Activated CD8-positive, alpha-beta T cell treated with anti-CD3 and anti-CD28 coated beads for 36 hours (primary cell): ENCODE measurements at regions not wholly inside any gene's neighbourhood (a gene's known extent, or its start where the extent isn't known, plus 50 kb on each side); places are given as distances from the start of the nearest gene placed in this dataset.
"Not testable (repeated sequence)": the region's sequence is repeated elsewhere in the genome, so short reads cannot be mapped to it uniquely, and the experiment has no call there.

Experiments used
- ATAC-seq: fragments of 200-7000 bp; cut with Tn5 transposase; one replicate; pipeline ENCODE4 v1.10.0; 2021; ENCODE audit warnings: mild to moderate bottlenecking, moderate library complexity
- CTCF ChIA-PET: fragments of 350-600 bp; sonication (Branson Sonifier 250); formaldehyde crosslinking; loops from one replicate; lab custom pipeline; 2021; ENCODE audit warnings: antibody characterized with exemption; lab: Charles Lee
- POLR2A ChIA-PET: fragments of 350-600 bp; sonication (Branson Sonifier 250); formaldehyde crosslinking; loops from one replicate; lab custom pipeline; 2021; ENCODE audit warnings: antibody characterized with exemption; lab: Charles Lee
- DNase-seq: peaks from one replicate; pipeline ENCODE4 v3.0.0-alpha.2; 2020
- H3K27ac Mint-ChIP-seq: one replicate; pipeline ENCODE4 v1.8.0; 2021; ENCODE audit warnings: mild to moderate bottlenecking, mixed read lengths
- H3K27me3 Mint-ChIP-seq: one replicate; pipeline ENCODE4 v1.8.0; 2021; ENCODE audit warnings: mixed read lengths
- H3K36me3 Mint-ChIP-seq: one replicate; pipeline ENCODE4 v1.8.0; 2021; ENCODE audit warnings: low read depth, mixed read lengths
- H3K4me1 Mint-ChIP-seq: one replicate; pipeline ENCODE4 v1.8.0; 2021; ENCODE audit warnings: low read depth, mixed read lengths
- H3K4me3 Mint-ChIP-seq: one replicate; pipeline ENCODE4 v1.8.0; 2021; ENCODE audit warnings: mild to moderate bottlenecking, moderate library complexity, mixed read lengths
- H3K9me3 Mint-ChIP-seq: one replicate; pipeline ENCODE4 v1.8.0; 2021; ENCODE audit warnings: mixed read lengths
- intact Hi-C: fragments of 100-400 bp; cut with micrococcal nuclease; formaldehyde crosslinking; loops from one replicate; pipeline ENCODE4 v1.10.0; 2022
- TF ChIP-seq, protein P1 (sequence below): fragments of 200-600 bp; IDR thresholded peaks from one replicate; pipeline ENCODE4 v1.8.0; 2022; ENCODE audit warnings: antibody characterized with exemption, mild to moderate bottlenecking

DNA sequence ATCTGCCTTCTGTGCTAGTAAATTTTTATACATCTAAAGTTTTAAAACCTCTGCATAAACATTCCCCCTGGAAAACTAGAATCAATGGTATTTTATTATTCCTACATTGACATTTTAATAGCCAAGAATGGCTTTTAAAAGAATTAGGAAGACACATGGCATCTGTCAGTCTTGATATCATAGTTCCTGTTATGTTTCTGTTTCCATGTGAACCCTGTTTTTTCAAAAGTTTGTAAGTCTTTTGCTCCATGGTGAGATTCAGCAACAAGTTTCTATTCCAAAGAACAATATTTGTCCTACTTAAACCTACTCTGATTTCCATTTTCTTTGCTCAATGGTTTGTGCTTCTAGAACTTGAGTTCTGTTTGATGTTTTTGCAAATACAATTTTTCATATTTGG is 95.2 kb downstream of the PLEKHG1 start:
- intact Hi-C loops: no loop called here
- DNase-seq (no peak), ATAC-seq (no peak)
- Mint-ChIP-seq H3K9me3 (no peaks in the 10 kb centered on the region), H3K4me1 (no peaks in the 10 kb centered on the region), H3K27me3 (no peaks in the 10 kb centered on the region), H3K4me3 (no peak overlapping the region), H3K27ac (no peak overlapping the region), H3K36me3 (no peaks in the 10 kb centered on the region)
- ChIA-PET CTCF (interaction anchor here (1.0 to 2.4 kb wide), 5 partner anchors 9 to 277 kb away, joined by 3 to 20 read pairs (median 4); no protein-coding TSS in a partner anchor), POLR2A (no interaction called here)
- TF ChIP-seq, protein P1, sequence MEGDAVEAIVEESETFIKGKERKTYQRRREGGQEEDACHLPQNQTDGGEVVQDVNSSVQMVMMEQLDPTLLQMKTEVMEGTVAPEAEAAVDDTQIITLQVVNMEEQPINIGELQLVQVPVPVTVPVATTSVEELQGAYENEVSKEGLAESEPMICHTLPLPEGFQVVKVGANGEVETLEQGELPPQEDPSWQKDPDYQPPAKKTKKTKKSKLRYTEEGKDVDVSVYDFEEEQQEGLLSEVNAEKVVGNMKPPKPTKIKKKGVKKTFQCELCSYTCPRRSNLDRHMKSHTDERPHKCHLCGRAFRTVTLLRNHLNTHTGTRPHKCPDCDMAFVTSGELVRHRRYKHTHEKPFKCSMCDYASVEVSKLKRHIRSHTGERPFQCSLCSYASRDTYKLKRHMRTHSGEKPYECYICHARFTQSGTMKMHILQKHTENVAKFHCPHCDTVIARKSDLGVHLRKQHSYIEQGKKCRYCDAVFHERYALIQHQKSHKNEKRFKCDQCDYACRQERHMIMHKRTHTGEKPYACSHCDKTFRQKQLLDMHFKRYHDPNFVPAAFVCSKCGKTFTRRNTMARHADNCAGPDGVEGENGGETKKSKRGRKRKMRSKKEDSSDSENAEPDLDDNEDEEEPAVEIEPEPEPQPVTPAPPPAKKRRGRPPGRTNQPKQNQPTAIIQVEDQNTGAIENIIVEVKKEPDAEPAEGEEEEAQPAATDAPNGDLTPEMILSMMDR: no peak

DNA sequence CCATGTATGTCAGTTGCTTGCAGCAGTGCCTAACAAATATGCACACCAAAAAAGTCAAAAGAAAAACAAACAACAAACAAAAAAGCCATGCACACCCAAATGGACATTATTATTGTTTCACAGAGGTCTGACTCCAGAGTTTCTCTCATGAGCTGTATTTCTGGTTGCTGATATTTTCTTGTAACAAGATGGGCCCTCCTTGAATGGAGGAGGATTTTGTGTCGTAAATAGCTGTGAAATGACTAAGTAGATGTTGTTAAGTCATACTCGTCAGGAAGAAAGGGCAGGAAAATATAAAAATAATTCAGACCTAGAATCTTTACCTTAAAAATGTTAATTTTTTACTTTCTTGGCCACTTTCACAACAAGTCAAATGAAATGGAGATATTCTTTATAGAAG is 96.0 kb downstream of the PLEKHG1 start:
- intact Hi-C loops: no loop called here
- Mint-ChIP-seq H3K27ac (no peak overlapping the region), H3K9me3 (no peaks in the 10 kb centered on the region), H3K27me3 (no peaks in the 10 kb centered on the region), H3K4me3 (no peak overlapping the region), H3K36me3 (no peaks in the 10 kb centered on the region), H3K4me1 (no peaks in the 10 kb centered on the region)
- ATAC-seq (no peak), DNase-seq (no peak)
- TF ChIP-seq, protein P1: no peak
- CTCF ChIA-PET: interaction anchor here (1.0 to 2.4 kb wide), 4 partner anchors 10 to 278 kb away, joined by 3 to 20 read pairs (median 4); no protein-coding TSS in a partner anchor
- POLR2A ChIA-PET: no interaction called here

DNA sequence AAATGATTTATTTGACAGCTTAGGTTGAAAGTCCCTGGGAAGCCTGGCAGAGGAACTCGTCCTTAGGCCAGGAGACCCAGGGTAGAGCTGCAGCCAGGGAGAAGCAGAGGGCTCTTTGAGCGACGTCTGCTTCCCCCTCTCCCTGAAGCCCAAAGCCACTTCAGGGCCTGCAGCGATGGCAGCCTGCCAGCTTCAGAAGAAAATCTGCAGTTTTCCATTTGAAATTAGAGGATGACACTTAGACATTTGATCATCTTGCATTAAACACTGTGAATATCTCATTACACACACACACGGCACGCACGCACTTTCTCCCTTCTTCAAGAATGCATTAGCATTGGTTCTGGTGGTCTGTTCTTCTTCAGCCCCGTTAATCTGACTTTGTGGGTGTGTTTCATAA is 96.5 kb downstream of the PLEKHG1 start:
- Mint-ChIP-seq H3K27ac (no peak overlapping the region), H3K4me1 (no peaks in the 10 kb centered on the region), H3K4me3 (no peak overlapping the region), H3K36me3 (no peaks in the 10 kb centered on the region), H3K9me3 (no peaks in the 10 kb centered on the region), H3K27me3 (no peaks in the 10 kb centered on the region)
- TF ChIP-seq, protein P1: no peak
- POLR2A ChIA-PET: no interaction called here
- ATAC-seq: no peak
- intact Hi-C loops: no loop called here
- CTCF ChIA-PET: interaction anchor here (1.5 to 2.4 kb wide), 4 partner anchors 10 to 125 kb away, joined by 4 to 20 read pairs (median 4); no protein-coding TSS in a partner anchor
- DNase-seq: no peak

DNA sequence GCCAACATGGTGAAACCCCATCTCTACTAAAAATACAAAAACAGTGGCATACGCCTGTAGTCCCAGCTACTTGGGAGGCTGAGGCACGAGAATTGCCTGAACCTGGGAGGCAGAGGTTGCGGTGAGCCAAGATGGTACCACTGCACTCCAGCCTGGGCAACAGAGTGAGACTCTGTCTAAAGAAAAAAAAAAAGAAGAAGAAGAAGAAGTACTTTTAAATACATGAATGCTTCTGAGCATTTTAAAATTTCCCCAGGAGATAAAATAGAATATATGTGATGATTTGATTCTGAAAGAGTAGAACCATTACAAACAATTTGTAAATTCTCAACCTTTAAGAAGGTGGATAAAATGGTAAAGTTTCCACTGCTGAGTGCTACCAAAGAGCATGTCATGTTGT is 97.2 kb downstream of the PLEKHG1 start:
- H3K27me3 Mint-ChIP-seq, H3K36me3 Mint-ChIP-seq, H3K9me3 Mint-ChIP-seq, H3K4me3 Mint-ChIP-seq, H3K27ac Mint-ChIP-seq, POLR2A ChIA-PET, DNase-seq, intact Hi-C loops, H3K4me1 Mint-ChIP-seq, ATAC-seq: not testable (repeated sequence)
- CTCF ChIA-PET: interaction anchor here (1.5 kb wide), 1 partner anchor 124 kb away, joined by 4 read pairs; no protein-coding TSS in a partner anchor

DNA sequence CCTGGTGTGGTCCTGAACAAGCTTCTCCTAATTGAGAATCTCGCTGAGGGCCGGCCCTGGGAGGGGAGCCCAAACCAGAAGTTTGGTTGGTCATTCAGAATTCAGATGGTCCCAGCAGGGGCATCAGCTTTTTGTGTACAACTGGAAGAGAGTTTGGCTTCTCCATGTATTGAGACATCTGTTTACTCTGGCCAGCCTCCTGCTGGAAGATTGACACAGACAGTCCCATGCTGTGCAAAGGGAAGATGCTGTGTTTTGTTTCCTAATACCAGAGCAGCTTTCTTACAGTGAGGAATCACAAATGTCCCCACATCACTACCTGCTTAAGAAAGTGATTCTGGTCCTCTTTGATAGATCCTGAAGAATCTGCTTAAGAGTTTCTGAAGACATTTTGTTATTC is 97.8 kb downstream of the PLEKHG1 start:
- no peak overlapping the region for H3K4me3 Mint-ChIP-seq
- POLR2A ChIA-PET: no interaction called here
- intact Hi-C loops: no loop called here

More for the DNA sequence above, 97.8 kb downstream of the PLEKHG1 start:
- no peaks in the 10 kb centered on the region for H3K4me1 Mint-ChIP-seq
- DNase-seq (no peak), ATAC-seq (no peak)
- TF ChIP-seq, protein P1: no peak
- no peaks in the 10 kb centered on the region for H3K36me3 Mint-ChIP-seq
- H3K9me3 Mint-ChIP-seq: no peaks in the 10 kb centered on the region
- H3K27me3 Mint-ChIP-seq: no peaks in the 10 kb centered on the region
- H3K27ac Mint-ChIP-seq: no peak overlapping the region
- CTCF ChIA-PET: interaction anchor here (1.5 kb wide), 1 partner anchor 123 kb away, joined by 4 read pairs; no protein-coding TSS in a partner anchor
